HEK293 (cell line): ENCODE measurements at regions not wholly inside any gene's neighbourhood (a gene's known extent, or its start where the extent isn't known, plus 50 kb on each side); places are given as distances from the start of the nearest gene placed in this dataset.

Source experiments
- CTCF ChIP-seq: fragments of 450-650 bp; formaldehyde crosslinking; IDR thresholded peaks from 2 replicates; pipeline ENCODE4 v1.5.1; 2016; ENCODE audit warnings: missing biosample characterization, missing genetic modification characterization
- ZBTB20 ChIP-seq: fragments of 450-650 bp; formaldehyde crosslinking; IDR thresholded peaks from 2 replicates; pipeline ENCODE4 v1.5.1; 2016; ENCODE audit warnings: missing biosample characterization, missing genetic modification characterization
- ZBTB7A ChIP-seq: fragments of 450-650 bp; formaldehyde crosslinking; IDR thresholded peaks from 2 replicates; pipeline ENCODE4 v1.5.1; 2016; ENCODE audit warnings: low read depth, missing biosample characterization, missing genetic modification characterization
- ZNF24 ChIP-seq: fragments of 450-650 bp; formaldehyde crosslinking; IDR thresholded peaks from 2 replicates; pipeline ENCODE4 v1.5.1; 2016; ENCODE audit warnings: missing biosample characterization, missing genetic modification characterization
- ZNF248 ChIP-seq: fragments of 450-650 bp; formaldehyde crosslinking; IDR thresholded peaks from 2 replicates; pipeline ENCODE4 v1.5.1; 2017; ENCODE audit warnings: missing biosample characterization, missing genetic modification characterization
- ZNF274 ChIP-seq, 2 experiments: fragments of 200-500 bp in 1 of 2; fragments of 450-650 bp in 1 of 2; sonication (Bioruptor generic) in 1 of 2; formaldehyde crosslinking in 1 of 2; IDR thresholded peaks; 2 replicates each; pipeline versions ENCODE4 v1.5.1 to v1.6.1; 2014 to 2016; ENCODE audit warnings: borderline replicate concordance in 1 of 2, inconsistent platforms in 1 of 2, low read length in 1 of 2, missing biosample characterization in 1 of 2, missing genetic modification characterization in 1 of 2
- ZNF292 ChIP-seq: fragments of 450-650 bp; formaldehyde crosslinking; IDR thresholded peaks from 2 replicates; pipeline ENCODE4 v1.5.1; 2016; ENCODE audit warnings: low read depth, missing biosample characterization, missing genetic modification characterization, borderline replicate concordance
- ZNF473 ChIP-seq: fragments of 450-650 bp; formaldehyde crosslinking; IDR thresholded peaks from 2 replicates; pipeline ENCODE4 v1.5.1; 2017; ENCODE audit warnings: missing biosample characterization, missing genetic modification characterization
- ZSCAN30 ChIP-seq: fragments of 450-650 bp; IDR thresholded peaks from 2 replicates; pipeline ENCODE4 v1.5.1; 2018; ENCODE audit warnings: missing biosample characterization, mild to moderate bottlenecking, missing genetic modification characterization, moderate library complexity
- TF ChIP-seq, protein P1 (sequence below): IDR thresholded peaks from 2 replicates; pipeline ENCODE4 v1.6.1; 2011; ENCODE audit warnings: mild to moderate bottlenecking, low read depth, low read length, borderline replicate concordance
- TF ChIP-seq, protein P2 (sequence below): fragments of 450-650 bp; formaldehyde crosslinking; IDR thresholded peaks from 2 replicates; pipeline ENCODE4 v1.5.1; 2016; ENCODE audit warnings: missing biosample characterization, missing genetic modification characterization

GRCh38 chr18:51751901-51752300, 554.4 kb upstream of the MEX3C start:
- TF ChIP-seq ZNF473 (tag by site-specific recombination) = no peak
- TF ChIP-seq ZBTB7A = no peak
- TF ChIP-seq CTCF = no peak
- TF ChIP-seq, protein P1, sequence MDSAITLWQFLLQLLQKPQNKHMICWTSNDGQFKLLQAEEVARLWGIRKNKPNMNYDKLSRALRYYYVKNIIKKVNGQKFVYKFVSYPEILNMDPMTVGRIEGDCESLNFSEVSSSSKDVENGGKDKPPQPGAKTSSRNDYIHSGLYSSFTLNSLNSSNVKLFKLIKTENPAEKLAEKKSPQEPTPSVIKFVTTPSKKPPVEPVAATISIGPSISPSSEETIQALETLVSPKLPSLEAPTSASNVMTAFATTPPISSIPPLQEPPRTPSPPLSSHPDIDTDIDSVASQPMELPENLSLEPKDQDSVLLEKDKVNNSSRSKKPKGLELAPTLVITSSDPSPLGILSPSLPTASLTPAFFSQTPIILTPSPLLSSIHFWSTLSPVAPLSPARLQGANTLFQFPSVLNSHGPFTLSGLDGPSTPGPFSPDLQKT = no peak
- no peak for TF ChIP-seq ZNF274 (IDR thresholded peaks at IDR 0.05; ENCODE audit: low read length)
- TF ChIP-seq ZNF274 (tag by site-specific recombination; IDR thresholded peaks at IDR 0.05; ENCODE audit: borderline replicate concordance) = no peak
- no peak for TF ChIP-seq ZSCAN30 (tag by site-specific recombination)
- no peak for TF ChIP-seq ZNF292
- TF ChIP-seq, protein P2, sequence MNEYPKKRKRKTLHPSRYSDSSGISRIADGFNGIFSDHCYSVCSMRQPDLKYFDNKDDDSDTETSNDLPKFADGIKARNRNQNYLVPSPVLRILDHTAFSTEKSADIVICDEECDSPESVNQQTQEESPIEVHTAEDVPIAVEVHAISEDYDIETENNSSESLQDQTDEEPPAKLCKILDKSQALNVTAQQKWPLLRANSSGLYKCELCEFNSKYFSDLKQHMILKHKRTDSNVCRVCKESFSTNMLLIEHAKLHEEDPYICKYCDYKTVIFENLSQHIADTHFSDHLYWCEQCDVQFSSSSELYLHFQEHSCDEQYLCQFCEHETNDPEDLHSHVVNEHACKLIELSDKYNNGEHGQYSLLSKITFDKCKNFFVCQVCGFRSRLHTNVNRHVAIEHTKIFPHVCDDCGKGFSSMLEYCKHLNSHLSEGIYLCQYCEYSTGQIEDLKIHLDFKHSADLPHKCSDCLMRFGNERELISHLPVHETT = no peak
- no peak for TF ChIP-seq ZBTB20
- no peak for TF ChIP-seq ZNF24 (tag by site-specific recombination)
- TF ChIP-seq ZNF248 = no peak
